HUDEP-2 (cell line): ENCODE measurements at regions not wholly inside any gene's neighbourhood (a gene's known extent, or its start where the extent isn't known, plus 50 kb on each side); places are given as distances from the start of the nearest gene placed in this dataset.
"Not testable (repeated sequence)": the region's sequence is repeated elsewhere in the genome, so short reads cannot be mapped to it uniquely, and the experiment has no call there.

ENCODE experiments used
- DNase-seq, 76 experiments: peaks; one replicate each; lab custom pipeline; 2025; ENCODE audit not compliant: unreplicated experiment in 76 of 76; lab: John Stamatoyannopoulos, UW

DNA sequence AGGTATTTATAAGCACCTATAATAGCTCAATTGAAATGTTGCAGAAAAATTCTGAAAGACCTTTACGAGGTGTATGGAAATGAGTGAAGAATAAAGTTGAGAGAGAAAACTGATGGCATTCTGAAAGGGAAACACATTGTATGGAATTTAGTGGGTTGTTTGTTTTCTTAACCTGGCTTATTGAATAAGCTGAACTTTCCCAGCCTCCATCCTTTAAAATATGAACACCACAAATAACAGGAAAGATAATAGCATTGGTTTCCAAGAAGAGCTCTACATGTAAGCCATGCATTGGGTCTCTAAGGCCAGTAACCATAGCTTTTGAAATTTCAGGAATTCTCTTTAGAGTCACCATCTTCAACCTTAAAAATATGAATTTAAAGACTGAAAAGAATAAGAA lies 709.0 kb downstream of the USP25 start:
- no peak for DNase-seq

DNA sequence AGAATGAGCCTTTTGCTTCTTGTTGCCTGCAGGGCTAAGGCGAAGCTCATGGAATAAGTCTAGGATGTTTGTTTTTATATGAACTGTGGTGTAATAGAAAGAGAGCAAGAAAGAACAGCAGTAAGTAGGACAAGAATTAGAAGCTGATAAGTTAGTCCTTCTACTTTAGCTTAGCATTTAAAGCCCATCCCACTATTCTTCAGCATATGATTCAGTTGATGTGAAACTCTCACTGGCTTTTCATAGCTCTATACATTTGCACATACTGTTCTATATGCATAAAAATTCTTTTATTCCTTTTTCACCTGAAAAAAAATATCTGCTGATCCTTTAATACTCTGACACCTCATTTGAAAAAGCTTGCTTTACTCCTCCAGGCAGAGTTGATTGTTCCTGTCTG lies 712.0 kb downstream of the USP25 start:
- DNase-seq, result no peak

DNA sequence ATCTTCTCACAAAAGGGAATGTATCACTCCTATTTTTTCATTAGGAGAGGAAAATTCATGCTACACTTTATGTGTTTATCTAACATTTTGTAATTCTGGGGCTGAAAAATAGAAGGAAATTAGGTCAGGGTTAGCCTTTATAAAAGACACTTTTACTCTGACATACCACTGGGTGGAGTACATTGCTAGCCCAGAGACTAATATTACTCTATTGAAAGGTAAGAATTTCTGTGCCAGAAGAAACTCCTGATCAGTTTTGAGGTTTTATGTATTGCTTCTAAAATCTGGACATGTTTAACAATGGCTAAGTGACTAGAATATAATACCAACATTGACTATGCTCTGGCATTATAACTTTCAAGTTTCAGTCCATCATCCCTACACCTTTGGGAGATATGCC lies 724.6 kb downstream of the USP25 start:
- peak in 1 of 76 experiments; percentile 12 for DNase-seq

DNA sequence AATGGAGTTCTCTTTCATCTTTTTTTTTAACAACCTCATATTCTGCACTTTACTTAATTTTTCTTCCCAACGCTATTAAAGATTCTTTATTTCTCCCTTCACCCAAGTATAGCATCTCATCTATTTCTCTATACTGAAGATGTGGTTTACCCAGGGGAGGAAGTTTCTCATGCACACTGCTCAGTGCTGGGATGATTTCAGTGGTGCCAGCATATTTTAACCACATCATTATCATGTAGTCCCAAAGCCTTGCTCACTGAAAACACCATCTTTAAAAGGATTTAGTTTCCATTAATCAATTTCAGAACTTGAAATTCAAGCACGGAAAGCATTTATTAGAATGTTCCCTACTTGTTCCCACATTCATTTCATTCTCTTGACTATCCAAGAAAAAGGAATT lies 725.7 kb downstream of the USP25 start:
- no peak for DNase-seq

DNA sequence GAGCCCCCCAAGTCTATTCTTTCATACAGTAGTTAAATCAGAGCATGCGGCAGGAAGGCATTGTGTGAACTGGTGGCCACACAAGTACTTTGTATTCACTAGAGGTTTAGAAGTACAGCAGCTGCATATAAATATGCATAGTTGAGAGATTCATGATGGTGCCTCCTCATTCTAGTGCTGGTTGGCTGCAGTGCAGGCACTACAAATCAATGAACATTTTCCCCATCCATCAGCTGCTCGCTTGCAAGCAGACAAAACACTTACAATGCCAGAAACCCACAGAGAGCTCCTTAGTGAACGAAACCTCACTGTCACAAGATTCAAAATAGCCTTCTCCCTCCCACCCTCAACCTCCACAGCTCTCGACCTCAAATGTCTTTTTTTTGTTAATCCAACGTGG lies 726.2 kb downstream of the USP25 start:
- DNase-seq, result no peak

DNA sequence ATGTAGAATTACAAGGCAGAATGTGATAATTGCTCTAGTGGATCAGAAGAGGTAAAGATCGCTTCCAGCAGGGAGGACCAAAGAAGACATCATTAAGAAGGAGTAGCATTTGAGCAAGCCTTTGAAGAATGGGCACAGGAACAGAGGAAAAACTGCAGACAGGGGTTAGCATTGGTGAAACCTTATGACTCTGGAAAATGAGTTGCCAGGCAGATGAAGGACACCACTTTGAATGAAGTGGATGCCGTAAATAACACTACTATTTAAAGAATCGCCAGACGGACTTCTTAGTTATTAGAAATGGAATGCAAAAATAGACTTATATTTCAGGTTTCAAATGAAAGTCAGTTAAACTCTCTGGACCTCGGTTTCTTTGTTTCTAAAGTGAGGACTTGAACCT lies 727.7 kb downstream of the USP25 start:
- no peak for DNase-seq

DNA sequence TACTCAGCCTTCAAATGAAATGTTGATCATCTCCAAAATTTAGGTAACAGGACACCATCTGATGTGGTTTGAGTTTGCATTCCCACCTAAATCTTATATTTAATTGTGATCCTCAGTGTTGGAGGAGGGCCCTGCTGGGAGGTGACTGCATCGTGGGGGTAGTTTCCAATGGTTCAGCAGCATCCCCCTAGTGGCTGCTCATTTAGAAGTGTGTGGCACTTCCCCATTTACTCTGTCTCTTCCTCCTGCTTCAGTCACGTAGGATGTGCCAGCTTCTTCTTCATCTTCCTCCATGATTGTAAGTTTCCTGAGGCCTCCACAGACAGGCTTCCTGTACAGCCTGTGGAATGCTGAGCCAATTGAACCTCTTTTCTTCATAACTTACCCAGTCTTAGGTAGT lies 731.2 kb downstream of the USP25 start:
- peak in 2 of 76 experiments; percentile 7 to 12 for DNase-seq

DNA sequence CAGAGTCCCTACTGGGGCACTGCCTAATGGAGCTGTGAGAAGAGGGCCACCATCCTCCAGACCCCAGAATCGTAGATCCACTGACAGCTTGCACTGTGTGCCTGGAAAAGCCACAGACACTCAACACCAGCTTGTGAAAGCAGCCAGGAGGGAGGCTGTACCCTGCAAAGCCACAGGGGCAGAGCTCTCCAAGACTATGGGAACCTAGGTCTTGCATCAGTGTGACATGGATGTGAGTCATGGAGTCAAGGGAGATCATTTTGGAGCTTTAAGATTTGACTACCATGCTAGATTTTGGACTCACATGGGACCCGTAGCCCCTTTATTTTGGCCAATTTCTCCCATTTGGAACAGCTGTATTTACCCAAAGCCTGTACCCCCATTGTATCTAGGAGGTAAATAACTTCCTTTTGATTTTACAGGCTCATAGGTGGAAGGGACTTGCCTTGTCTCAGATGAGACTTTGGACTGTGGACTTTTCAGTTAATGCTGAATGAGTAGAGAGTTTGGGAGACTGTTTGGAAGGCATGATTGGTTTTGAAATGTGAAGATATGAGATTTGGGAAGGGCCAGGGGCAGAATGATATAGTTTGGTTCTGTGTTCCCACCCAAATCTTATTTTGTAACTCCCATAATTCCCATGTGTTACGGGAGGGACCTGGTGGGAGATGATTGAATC lies 734.6 kb downstream of the USP25 start:
- DNase-seq, result not testable (repeated sequence)

DNA sequence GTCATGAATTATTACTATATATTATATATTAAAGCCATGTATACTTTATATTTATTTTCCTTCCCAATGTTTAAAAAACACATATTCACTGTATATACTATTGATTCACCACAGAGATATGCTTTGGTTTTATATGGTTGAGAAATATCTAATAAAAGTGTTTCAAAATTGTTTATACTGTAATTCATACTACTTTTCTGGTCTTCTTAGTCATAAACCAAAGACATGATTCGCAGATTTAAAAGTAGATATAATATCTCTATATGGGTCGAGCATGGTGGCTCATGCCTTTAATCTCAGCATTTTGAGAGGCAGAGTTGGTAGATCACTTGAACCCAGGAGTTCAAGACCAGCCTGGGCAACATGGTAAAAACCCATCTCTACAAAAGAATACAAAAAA lies 738.4 kb downstream of the USP25 start:
- DNase-seq, result no peak

DNA sequence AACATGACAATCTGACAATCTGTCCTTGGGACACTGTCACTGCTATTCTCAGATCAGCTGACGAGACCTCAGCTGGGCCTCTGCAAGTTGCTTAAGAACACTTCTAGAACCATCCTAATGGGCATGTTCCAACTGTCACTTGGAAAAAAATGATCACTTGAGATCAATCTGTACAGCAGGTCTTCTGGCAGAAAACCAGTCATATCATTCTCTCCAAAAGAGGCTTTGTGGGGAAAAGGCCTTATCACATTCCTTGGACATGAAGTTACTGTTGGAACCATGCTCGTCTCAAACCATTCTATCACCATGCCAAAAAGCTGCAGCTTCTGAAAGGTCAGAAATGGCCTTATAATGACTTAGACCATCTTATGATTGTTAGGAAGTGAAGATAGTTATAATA lies 744.2 kb downstream of the USP25 start:
- DNase-seq, result peak in 8 of 76 experiments; percentile 8 to 62 (median 20)

DNA sequence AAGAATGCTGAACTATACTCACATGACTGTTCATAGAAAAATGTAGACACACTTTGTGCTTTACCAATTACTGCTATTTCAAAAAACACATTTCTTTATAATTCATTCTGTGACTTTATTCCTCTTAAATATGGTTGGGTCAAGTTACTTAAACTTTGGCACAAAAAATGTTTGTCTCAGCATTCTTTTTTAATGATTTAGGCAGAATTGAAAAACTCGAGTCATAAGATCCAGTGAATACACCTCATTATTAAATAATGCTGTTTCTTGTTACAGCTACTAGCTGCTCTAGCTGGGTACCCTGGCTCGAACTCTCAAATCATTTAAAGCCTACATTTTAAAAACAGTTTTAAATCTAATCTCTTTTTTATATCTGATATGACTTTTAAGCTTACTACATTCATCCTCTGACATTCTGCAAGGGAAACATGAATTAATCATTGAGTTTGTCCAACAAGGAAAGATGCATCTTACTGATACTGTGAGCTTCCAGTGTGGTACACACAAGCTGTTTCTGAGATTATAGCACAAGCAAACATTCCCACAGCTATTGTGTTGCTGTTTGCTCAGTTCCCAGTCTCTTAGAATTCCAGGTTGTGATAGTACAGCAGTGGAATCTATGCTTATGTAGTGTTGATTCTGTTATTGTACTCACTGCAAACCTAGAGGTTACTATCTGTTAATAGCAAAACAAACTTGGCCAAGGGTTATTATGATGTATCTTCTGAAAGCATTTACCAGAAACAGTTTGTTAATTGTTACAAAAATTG lies 746.5 kb downstream of the USP25 start:
- DNase-seq, result no peak

DNA sequence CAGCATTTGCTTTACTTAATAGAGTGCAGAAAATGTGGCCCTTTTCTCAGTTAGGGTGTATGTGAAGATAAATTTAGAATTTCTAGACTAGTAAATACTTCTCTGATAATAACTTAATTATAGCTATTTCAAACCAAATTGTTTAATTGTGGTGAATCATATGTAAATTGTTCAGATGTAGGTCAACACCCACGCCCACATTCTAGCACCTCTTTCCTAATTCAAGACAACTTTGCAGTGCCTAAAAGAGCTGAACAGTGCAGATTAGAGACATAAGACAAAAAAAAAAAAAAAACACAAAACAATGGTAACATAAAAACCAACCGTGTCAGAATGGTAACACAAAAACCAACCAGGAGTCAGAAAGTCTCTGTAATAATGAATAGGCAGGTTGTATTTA lies 758.3 kb downstream of the USP25 start:
- no peak for DNase-seq

DNA sequence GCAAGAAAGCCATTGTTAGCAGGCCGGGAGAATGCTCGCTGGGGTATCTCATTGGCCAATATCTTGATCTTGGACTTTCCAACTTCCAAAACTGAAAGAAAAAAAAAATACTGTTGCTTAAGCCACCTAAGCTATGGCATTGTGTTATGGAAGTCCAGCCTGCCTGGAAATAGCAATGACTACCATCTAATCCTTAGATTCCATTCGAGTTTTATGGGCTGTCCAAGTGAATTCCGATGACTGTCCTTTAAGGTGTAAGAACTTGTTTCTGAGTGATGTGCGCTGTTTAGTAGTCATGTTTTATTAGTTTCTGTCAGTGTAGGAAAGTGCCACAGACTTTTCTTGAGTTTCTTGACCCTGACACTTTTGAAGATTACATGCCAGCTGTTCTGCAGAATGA lies 762.6 kb downstream of the USP25 start:
- no peak for DNase-seq

DNA sequence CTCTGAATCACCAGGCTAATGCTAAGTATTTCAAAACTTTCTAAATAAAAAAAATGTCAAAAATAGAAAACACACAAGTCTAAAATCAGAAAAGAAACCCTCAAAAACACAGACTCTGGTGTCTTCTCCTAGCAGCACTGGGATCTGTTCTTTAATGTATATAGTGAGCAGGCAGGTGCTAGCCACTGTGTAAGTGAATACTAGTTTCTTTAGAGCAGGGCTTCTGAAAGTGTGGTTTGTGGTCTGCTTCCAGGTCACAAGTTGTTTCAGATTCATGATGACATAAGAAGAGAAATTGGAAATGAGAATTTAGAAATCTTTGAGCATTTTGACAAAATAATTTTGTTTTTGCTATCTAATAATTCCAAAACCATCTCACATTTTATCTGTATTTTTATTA lies 763.1 kb downstream of the USP25 start:
- DNase-seq, result no peak

DNA sequence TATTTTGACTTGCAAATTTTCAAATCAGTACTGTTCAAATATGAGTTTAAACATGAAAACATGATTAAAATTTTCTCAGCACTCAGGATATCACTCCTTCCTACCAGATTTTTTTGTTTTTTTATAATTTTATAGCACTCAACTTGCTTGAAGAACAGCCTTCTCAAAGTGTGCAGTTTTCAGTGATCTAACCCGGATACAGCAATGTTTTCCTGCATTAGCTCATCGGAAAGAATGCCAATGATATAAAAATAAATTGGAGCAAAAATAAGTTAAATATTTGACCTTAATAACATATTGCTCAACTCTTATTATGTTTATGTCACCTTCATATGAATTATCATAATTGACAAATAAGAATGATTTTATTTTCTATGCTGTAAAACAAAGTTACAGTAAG lies 766.8 kb downstream of the USP25 start:
- no peak for DNase-seq

DNA sequence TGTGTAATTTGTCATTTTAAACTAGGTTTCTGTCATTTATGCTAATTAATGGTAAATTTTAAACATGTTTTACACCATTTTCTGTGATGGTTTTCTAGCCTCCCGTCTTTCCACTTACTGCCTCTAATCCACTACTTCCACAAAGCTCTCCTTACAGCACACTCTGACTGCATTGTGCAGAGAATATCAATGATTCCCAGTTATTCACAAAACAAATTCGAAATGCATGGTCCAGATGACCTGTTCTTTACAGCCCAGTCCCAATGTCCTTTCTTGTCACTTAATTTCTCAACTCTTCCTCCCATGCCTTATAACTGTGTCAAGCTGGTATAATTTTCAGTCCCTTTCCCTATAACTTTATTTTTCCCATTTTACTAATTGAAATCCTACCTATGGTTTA lies 770.5 kb downstream of the USP25 start:
- no peak for DNase-seq

DNA sequence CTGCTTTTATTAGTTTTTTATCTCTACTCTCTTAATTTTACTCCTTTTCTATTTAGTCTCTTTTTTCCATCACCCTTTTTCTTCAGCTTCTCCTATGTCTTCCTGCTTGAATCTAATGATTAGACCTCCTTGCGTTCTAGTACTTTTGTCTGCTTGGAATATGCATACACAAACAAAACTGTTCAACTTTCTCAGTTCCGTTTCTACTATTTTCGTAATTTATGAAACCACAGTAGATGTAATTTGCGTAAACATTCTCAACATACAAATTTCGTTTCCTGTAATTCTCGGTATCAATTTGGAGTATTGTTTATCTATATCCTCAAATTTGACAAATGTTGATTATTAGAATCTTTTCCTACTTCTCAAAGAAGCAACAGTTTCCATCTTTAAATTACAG lies 772.5 kb downstream of the USP25 start:
- no peak for DNase-seq

DNA sequence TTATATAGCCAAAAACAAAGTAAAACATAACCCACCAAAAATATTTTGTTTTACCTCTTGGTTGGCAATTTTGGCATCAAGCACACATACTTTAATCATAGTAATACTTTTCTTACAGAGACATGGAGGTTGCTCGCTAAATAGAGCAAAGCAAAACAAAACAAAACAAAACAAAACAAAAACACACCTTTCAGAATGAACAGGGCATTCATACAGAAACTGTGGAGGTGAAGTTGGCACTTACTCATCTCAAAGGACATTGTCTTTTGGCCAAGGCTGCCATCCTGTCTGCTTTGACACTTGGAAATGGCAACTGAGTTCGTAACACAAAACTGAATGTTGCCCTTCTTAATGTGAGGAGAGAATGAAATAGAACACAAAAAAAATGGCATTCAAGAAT lies 773.1 kb downstream of the USP25 start:
- no peak for DNase-seq

DNA sequence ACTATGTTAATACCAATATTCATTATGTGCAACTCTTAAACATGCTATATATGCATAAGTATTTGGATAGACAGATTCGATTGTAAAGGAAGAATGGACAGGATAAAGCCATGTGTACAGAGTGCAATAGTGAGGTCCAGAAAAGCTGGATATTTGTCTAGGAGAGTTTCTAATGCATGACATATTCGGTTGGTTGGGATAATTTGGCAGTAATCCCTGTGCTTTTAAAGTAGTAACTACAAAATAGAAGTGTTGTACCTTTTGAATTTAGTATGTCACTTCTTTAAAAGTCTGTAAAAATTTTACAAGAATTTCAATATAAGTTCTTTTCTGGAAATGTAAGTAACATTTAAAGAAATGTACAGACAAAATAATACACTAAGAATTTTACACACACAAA lies 774.5 kb downstream of the USP25 start:
- DNase-seq, result no peak

DNA sequence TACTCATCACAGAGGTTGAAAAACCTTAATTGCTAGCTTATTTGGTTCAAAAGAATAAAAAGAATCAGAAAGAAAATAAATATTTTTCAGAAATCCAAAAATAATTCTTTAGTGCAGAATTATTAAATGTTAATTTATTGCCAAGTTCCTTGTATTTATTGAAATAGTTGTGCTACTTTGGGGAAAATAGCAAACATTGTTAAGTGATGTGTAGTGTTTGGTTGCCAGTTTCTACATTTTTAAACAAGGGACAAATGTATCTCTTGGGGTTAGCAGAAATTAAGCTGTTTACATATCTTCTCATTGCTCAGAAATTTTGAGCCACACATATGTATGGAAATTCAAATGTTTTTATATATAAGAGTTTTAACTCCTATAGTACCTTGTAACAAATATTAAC lies 775.0 kb downstream of the USP25 start:
- DNase-seq, result no peak

DNA sequence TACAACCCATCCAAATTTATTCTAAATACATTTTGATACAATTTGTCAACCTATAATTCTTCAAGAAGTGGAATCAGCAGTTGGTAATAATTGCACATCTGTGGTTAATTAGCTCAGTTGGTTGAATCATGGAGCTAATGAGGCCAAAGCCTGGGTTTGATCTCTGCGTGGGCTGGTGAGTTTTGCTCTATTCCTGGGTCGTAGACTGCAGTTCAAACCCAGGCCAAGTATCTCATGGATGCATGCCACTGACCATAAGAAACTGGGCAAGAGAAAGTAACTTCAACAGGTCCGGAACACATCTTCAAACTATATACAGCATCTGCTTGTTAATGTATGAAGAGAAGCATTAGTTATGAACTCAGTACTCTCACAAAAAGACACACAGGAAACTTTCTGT lies 779.7 kb downstream of the USP25 start:
- DNase-seq, result no peak

DNA sequence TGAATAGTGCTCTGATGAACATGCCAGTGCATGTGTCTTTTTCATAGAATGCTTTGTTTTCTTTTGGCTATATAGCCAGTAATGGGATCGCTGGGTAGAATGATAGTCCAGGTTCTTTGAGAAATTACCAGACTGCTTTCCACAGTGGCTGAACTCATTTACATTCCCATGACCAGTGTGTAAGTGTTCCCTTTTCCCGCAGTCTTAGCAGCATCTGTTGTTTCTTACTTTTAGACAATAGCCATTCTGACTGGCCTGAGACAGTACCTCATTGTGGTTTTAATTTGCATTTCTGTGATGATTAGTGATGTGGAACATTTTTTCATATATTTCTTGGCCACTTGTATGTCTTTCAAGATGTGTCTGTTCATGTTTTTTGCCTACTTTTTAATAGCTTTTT lies 784.5 kb downstream of the USP25 start:
- no peak for DNase-seq

DNA sequence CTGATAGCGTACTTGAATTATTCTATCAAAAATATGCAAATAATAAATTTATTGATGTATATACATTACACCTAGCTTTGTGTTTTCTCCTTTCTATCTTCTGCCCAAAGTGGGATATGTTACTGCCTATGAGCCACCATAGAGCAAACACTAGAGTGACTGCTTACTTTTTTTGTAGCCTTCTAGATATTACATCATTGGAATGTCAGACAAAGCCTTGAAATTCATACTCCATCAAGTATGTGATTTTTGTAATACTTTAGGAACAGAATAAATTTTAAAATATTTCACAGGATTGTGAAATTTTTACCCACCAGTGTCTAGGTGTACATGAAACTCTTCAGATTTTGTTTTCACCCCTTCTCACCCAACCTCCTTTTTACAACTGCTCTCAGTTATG lies 787.6 kb downstream of the USP25 start:
- DNase-seq, result no peak
